ENCODE measurements at regions not wholly inside any gene's neighbourhood (a gene's known extent, or its start where the extent isn't known, plus 50 kb on each side); places are given as distances from the start of the nearest gene placed in this dataset.
"Not testable (repeated sequence)": the region's sequence is repeated elsewhere in the genome, so short reads cannot be mapped to it uniquely, and the experiment has no call there.

DNA sequence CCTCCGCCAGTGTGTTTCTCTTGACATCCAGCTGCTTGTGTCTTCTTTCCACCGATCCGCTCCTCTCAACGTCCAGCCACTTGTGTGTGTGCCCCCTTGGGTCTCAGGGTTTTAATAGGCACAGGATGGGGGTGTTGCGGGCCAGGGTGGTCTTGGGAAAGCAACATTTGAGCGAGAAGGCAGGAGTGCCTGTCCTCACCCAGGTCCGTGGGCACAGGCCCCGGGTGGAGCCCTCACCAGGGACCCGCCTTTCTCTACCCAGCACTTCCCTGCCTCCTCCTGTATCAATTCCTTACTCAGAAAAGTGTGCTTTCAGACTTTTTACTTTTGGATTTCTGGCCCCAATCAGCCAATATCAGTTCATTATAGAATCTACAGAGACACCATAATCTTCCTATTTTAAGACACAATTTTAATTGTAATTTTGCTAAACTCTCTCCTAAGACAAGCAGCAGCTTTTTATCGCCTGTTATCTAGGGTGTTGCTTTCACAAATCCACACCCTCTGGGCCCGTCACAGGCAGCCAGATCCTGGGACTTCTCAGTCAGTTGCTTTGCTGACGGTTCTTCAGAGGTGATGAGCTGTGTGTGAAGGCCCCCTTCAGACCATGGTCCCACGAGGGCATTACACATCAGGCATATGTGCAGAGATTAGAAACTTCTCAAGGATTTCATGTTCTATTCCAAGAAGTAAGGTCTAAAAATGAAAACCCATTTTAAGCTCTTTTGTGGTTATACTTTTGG, 96.0 kb upstream of the FHL2 start:
- no peak for DNase-seq (ENCODE audit: low read depth)

DNA sequence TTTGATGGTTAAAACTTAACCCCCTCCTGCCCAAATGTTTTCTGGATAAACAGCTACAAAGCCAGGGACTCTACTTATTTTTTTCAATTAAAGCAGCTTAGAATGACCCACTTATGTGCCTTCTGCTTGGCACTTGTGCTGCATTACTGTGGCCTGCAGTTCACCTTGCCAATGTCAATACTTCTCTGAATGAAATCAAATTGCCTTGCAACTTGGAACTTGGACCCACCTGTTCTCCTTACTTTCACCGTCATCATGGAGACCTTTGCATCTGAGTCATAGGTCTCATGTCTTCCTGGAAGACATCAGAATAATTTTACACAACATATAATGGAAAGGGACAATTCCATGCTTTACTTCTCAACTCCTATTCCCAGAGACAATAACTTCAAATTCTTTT, 92.1 kb upstream of the FHL2 start:
- DNase-seq (ENCODE audit: low read depth): no peak

DNA sequence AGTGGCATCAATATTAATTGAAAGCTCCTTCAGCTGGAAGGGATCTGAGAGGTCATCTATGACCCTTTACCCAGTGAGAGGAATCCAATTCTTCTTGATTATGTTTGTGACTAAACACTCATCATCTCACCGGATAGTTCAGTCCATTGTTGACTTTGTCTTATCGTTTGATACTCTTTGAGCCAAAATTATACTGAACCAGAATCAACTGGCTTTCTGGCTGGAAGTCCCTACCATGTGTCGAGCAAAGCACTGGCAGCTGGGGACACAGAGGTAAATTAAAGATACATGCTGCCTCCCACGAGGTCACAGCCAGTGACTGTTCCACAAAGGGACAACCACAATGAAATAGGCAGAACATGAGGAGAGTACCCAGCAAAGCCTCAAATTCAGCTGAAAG, 91.4 kb upstream of the FHL2 start:
- no peak for DNase-seq (ENCODE audit: low read depth)

DNA sequence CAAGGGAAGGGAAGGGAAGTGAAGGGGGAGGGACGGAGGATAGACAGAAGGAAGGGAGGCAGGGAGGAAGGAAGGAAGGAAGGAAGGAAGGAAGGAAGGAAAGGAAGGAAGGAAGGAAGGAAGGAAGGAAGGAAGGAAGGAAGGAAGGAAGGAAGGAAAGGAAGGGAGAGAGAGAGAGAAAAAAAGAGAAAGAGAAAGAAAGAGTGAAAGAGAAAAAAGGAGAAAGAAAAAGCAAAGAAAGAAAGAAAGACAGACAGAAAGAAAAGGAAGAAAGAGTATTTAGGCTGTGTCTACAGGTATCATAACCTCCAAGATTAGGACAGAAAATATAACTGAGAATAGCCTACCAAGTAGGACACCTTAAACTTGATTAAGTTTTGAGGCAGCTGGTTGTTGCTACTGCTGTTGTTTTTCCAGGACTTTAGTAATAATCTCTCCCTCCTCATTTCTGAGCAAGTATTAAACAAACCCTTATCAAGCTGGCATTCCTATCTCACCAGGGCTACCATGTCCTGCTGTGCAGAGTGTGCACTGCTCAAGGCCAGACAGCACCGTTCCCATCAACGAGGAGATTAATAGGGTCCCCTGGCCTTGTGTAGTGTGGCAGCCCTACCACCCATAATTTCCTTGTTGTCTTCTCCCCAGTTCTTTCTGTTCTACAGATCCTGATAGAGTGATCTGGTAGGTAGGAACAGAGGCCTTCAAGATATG, 90.5 kb upstream of the FHL2 start:
- DNase-seq (ENCODE audit: low read depth): no peak

DNA sequence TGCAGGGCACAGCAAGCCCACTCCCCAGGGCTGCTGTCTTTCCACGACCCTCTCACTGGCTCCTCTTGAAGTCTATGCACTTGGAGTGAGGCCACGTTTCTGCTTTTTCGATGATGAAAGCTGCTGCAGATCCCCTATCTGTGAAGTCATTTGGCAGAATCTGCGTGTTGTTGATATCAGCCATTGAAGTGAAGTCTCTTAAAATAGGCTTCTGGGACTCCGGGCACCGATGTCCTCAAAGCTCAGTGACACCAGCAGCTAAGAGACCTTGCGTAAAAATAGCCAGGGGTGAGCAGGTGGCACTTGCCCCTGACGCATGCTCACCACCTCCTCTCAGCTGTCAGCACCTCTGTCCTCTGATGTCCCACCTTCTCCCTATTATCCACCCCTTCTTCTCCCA, 89.4 kb upstream of the FHL2 start:
- no peak for DNase-seq (ENCODE audit: low read depth)

DNA sequence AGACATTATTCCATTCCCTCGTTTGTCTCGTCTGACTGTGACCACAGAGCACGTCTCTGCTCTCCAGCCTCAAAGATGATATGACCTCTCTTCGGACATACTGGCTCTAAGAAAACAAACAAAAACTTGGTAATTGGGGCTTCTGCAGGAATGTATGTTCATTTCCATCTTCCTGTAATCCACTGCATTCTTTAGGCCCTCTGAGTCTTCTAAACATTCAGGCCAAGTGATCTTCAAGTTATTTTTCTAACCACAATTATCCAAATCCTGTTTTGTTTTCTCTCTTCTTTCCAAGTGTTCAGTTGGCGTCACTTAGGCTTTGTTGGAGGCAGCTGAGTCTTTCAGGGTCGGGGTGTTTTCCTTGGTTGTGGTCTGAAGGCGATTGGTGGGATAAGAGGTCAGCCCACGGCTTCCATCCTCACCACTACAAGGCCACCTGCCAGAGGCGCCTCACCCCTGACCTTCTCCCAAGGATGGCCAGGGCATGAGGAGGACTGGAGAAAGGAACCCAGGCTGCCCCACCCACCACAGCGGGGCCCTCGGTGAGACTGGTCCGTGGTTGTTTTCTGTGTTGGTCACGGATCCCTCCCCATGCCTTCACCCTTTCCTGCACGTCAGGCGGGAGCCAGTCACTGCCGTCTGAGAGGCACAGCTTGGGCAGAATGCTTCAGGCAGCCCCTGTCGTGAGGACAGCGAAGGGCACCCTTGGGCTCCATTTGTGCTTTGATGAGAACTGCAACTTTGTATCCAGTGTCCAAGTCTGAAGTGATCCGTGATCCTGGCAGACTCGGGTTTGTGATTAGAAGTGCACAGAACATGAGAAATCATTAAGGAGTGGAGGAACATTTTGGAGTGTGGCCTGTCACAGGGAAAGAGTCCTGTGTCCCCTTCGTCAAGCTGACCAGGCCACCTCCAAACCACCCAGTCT, 88.6 kb upstream of the FHL2 start:
- DNase-seq (ENCODE audit: low read depth): peak; percentile 99

DNA sequence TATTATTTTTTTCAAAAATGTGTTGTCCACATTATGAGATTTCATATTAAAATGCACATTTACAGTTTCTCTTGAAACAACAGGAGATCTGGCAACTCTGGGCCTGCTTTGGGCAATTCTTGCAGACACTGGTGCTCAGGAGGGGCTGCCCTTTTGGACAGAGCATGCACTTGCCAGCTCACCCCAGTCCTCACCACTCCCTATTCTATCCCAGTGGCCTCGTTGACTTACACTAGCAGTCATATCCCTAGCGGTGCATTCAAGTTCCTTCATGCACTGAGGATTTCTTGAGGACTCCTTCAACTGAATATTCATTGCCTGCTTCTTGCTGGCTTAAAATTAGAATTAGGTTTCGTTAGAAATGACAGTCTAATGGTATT, 87.9 kb upstream of the FHL2 start:
- no peak for DNase-seq (ENCODE audit: low read depth)

DNA sequence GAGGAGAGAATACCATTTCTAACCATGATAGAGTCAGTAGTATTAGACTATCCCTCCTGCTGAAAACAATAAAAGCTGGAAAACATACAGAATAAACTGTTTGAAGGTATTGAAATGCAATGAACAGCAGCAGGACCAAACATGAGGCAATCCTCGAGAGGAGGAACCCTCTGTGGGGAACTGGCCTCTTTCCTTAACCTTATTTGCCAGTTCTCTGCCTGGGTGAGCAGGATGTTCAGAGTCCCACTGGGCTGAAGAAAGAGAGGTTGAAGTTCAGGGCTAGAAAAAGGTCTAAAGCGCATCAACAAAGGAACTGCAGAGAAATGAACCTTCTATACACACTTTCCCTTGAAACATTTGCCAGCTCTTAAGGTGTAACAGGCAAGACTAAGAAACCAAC, 79.8 kb upstream of the FHL2 start:
- DNase-seq (ENCODE audit: low read depth): no peak

DNA sequence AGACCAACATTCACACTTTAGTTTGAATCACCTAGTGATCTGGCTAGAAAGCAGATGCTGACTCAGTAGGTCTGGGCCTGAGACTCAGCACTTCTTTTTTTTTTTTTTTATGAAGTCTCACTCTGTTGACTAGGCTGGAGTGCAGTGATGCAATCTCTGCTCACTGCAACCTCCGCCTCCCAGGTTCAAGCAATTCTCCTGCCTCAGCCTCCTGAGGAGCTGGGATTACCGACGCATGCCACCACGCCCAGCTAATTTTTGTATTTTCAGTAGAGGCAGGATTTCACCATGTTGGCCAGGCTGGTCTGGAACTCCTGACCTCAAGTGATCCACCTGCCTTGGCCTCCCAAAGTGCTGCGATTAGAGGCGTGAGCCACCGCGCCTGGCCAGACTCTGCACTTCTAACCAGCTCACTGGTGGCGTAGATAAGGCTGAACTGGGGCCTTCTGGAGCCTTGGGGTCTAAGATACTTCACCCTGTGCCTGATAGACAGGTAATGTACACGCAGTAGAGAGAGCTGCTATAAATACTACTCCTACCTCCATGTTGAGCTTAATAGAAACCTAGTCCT, 78.3 kb upstream of the FHL2 start:
- DNase-seq (ENCODE audit: low read depth): not testable (repeated sequence)

DNA sequence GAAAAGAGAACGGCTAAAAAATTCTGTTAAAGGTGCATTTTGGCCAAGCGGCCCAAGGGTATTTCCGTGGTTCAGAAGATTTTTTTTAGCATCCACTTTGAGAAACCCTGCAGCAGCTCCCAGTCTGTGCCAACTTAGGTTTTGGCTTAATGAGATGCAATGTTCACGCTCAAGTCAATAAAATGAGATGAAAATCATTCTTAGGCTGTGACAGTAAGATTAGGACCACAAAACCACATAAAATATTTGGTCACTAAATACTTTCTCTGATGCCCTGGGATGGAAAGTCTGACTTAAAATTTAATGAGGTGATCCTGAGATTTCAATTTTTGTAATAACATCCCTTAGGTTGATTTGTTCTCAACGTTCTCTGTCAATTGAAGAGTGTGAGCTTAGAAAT, 74.2 kb upstream of the FHL2 start:
- DNase-seq (ENCODE audit: low read depth): peak; percentile 56

DNA sequence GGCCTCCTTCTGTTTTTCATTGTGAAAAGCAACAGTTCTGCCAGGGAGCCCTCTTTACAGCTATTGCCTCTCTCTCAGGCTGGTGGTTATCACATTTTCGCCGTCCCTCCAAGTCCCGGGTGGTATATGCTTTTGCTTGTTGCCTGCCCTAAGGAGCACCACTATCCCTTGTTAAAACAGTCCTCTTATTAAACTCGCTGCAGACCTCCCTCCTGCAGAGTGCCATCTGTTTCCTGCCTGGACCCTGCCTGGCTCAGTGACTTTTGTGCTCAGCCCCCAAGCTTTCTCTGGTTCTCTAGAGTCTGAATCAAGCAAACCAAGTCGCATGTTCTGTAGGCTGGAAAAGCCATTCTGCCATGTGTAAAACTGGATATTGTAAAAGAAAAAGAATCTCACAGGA, 72.1 kb upstream of the FHL2 start:
- DNase-seq (ENCODE audit: low read depth): no peak

DNA sequence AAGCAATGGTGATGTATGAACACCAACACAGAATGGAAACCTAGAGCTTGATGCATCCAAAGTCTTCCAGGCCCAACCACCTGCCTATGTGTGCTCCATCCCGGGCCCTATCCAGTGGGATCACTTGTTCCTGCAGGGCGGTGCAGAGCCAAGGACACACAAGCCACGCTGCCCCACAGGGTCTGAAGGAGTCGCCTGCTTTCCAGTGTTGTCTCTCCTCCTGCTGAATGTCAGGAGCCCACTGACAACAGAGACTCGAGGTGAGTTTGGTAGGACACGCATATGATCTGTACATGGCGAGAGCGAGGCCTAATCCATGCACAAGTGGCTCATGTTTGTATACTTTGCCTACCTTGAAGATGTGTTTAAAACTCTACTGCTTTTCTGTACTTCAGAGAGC, 70.9 kb upstream of the FHL2 start:
- DNase-seq (ENCODE audit: low read depth): no peak

DNA sequence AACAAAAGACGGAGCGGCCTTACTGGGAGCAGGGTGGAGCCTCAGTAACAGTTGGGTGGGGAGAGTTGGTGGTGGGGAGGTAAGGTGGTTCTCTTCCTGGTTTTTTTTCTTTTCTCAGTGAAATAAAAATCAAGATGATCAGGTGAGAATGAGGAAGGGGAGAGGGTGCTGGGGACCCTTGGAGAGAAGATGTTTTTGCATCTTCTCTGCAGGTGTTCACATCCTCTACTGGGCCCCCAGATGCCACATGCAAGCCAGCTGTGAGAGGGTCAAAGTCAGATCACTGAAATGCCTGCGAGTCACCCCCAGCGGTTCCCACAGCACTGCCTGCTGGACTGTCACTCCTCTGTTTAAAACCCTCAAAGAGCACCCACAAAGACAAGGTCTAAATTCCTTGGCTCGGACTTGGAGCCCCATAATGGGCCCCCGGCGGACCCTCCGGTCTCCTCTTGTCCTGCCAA, 69.8 kb upstream of the FHL2 start:
- DNase-seq (ENCODE audit: low read depth): no peak

DNA sequence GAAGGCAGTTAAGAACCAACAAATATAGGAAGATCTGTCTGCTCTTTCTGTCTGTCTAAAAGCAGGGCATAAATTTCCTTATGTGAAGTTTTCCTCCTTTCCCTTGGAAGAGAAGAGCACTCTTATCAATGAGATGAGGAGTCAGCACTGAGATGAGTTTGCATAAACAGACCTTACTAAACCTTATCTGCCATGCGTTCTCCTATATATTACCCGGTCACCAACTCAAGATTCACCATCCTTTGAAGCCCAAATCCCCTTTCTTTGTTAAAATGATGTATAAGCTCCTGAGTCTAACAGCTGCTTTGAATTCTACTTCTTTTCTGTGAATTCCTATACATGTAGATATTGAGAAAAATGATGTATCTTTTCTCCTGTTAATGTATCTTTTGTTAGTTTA, 65.5 kb upstream of the FHL2 start:
- no peak for DNase-seq (ENCODE audit: low read depth)

DNA sequence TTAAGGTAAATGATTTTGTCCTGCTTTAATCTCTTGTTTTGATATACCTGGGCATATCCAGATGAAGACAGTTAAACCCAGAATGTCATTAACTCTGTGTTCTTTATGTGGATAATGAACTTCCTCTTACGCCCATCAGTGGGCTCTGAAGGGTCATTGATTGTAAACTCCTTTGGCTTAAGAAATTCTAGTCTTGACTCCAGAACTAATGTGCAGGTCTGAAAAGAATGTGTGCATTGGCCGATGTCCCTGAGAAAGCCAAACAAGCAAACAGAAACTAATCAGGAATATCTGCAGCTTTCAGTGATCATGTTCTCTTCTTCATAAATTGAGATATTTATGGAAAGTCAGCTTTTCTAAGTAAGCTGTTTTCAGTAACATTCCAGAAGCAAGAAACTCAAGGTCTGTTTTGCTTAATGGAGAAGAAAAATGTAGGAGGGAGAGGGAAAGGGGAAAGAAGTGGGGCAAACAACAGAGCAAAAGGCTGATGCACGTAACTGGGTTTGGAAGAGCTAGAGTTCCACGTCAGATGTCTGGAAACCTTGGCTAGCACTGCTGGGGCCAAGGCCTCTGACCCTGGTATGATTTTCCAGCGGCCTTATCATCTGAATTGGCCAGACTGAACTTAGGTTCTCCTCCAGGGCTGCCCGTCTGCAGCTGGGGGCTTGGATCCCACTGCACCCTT, 61.3 kb upstream of the FHL2 start:
- DNase-seq (ENCODE audit: low read depth): no peak

DNA sequence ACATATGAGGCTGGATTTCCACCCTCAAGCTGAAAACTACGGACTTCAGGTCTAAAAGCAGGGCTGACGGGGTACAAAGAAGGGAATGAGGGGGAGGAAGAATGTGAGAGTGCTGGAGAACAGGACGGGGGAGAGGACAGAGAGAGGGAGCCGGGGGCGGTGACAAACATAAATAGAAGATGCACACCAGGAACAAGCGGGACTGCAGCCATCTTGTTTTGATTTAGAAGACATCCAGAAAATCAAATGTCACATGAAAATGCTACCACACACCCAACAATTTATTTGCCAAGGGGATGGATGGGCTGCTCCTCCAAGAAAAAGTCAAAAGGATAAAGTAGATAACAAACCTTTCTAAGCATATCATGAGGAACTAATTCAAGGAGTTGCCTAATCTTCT, 59.2 kb upstream of the FHL2 start:
- DNase-seq (ENCODE audit: low read depth): no peak

DNA sequence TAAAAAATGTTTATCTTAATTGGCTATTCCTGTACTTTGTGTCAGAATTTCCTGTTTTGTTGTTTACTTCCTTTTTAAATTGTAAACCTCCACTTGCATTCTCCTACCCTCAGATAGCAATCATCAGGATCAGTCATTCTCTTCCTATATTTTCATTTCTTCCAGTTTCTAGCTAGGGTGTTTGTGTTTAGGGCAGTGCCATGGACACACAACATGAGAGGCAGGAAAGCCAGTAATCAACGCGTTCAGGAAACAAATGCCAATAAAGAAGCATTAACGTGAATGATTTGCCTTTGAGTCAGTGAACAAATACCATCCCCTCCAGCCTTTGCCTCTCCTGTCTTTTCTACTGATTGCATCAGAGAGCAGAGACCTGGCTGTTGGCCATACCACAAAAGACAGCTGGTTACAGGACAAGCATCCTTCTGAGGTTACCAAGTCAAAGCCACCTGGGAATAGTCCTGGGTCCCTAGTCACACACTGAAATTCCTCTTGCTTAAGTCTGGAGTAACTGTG, 56.7 kb upstream of the FHL2 start:
- peak; percentile 94 for DNase-seq (ENCODE audit: low read depth)

DNA sequence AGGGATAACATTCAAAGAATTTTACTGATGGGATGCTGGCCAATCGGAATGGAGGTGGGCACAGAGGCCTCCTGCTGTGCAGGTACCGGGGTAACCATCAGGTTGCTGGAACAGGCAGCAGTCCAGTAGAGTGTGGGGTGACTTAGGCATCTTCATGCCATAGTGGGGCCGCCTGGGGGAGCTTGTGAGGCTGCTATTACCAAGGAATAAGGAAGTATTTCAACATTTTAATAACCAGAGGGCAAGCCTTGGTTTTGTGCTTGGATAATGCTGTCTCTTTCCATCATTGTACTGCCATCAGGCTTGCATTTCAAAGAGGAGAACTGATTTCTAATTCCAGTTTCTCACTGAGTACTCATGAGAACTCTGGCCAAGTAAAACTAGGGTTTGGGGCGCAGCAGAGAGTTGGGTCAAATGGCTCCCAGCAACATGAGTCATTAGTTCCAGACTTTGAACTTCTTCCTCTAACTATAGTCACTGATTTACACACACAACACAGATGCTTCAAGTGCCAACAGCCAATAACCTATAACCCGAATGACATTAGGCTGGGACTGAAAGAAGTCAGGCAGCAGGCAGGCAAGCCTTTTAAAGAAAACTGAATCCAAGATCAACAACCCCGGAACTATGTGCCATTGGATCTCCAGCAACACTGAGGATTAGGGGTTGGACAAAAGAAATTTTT, 56.1 kb upstream of the FHL2 start:
- peak; percentile 82 for DNase-seq (ENCODE audit: low read depth)

DNA sequence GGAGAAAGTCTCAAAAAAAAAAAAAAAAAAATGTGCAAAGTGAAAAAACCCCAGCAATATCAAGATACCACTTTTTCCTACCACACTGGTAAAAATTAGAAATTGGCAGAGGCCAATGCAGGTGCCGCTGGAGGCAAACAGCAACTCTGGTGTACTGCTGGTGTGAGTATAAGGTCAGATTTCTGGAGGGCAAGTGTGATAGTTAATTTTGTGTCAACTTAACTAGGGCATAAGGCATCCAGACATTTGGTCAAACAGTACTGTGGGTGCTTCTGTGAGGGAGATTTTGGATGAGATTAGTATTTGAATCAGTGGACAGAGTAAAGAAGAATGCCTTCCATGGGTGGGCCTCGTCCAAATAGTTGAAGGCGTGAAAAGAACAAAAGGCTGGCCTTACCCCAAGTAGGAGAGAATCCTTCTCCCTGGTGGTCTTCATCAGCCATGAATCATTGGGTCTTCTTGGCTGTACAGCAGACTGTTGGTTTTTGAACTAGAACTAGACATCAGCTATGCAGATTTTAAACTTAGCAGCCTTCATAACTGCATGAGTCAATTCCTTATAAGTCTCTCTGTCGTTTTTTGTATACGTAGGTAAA, 52.8 kb upstream of the FHL2 start:
- DNase-seq (ENCODE audit: low read depth): no peak

DNA sequence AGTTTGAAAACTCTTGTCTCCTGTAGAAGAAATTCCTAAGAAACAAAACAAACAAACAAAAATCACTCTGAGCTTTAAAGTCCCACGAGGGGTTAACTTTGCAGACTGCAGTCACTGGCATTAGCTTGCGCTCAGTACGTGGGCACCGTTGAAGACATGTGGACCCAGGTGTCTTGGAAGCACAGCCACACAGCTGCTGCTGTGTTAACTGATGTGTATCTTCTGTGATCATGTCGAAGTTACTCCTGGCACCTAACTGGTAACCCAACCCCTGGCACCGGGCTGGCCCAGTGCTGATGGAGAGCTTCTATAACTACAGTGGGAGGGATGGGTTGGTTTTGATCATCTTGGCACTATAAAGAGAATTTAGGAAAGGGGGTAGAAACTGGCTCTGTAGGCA, 51.6 kb upstream of the FHL2 start:
- DNase-seq (ENCODE audit: low read depth): no peak

DNA sequence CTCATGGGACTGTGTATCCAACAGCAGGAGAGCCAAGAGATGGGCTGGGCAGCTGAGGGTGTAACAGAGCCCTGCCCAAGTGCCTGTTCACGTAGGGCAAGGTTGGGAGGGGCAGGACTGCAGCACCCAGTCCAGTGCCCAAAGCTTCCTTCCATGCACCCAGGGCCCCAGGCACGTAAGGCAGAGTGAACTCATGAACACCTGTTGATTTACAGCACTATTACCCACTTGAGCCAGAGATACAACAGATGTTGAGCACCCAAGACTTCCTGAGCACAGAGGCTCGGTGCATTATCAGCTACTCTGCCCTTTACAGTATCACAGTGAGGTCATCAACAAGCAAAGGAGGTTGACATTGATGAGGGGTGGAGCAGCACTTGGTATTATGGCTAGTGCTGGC, 50.2 kb upstream of the FHL2 start:
- DNase-seq (ENCODE audit: low read depth): no peak

All from EH (cell line).